T-helper 9 cell (primary cell): ENCODE measurements at regions not wholly inside any gene's neighbourhood (a gene's known extent, or its start where the extent isn't known, plus 50 kb on each side); places are given as distances from the start of the nearest gene placed in this dataset.
"Not testable (repeated sequence)": the region's sequence is repeated elsewhere in the genome, so short reads cannot be mapped to it uniquely, and the experiment has no call there.

ENCODE experiments used
- DNase-seq: peaks from one replicate; pipeline ENCODE4 v3.0.0-alpha.2; 2020

- no peak for DNase-seq
Observed at GRCh38 chr15:66968806-66969596, 96.4 kb upstream of the SMAD3 start.

- DNase-seq: not testable (repeated sequence)
Observed at GRCh38 chr15:66974131-66974530, 91.3 kb upstream of the SMAD3 start.

- DNase-seq: not testable (repeated sequence)
Observed at GRCh38 chr15:66976106-66976640, 89.2 kb upstream of the SMAD3 start.

GRCh38 chr15:66980326-66980725, 85.1 kb upstream of the SMAD3 start:
- DNase-seq: not testable (repeated sequence)

- no peak for DNase-seq
Observed at GRCh38 chr15:66981771-66982170, 83.6 kb upstream of the SMAD3 start.

- DNase-seq: no peak
Observed at GRCh38 chr15:66982250-66982649, 83.2 kb upstream of the SMAD3 start.

- DNase-seq: no peak
Observed at GRCh38 chr15:66982816-66983215, 82.6 kb upstream of the SMAD3 start.

- DNase-seq: no peak
Observed at GRCh38 chr15:66985653-66986052, 79.7 kb upstream of the SMAD3 start.

- DNase-seq: no peak
Observed at GRCh38 chr15:66986951-66987350, 78.5 kb upstream of the SMAD3 start.

- no peak for DNase-seq
Observed at GRCh38 chr15:66993090-66993489, 72.3 kb upstream of the SMAD3 start.

- no peak for DNase-seq
Observed at GRCh38 chr15:66993874-66994696, 71.3 kb upstream of the SMAD3 start.

GRCh38 chr15:66994927-66995656, 70.3 kb upstream of the SMAD3 start:
- DNase-seq: no peak

GRCh38 chr15:66996094-66996493, 69.3 kb upstream of the SMAD3 start:
- no peak for DNase-seq

- DNase-seq: no peak
Observed at GRCh38 chr15:66997212-66997611, 68.2 kb upstream of the SMAD3 start.

GRCh38 chr15:66998234-66998633, 67.2 kb upstream of the SMAD3 start:
- not testable (repeated sequence) for DNase-seq

- no peak for DNase-seq
Observed at GRCh38 chr15:66999046-66999968, 66.1 kb upstream of the SMAD3 start.

GRCh38 chr15:67000896-67001295, 64.5 kb upstream of the SMAD3 start:
- DNase-seq: no peak

- DNase-seq: no peak
Observed at GRCh38 chr15:67002368-67002767, 63.0 kb upstream of the SMAD3 start.

GRCh38 chr15:67003586-67003985, 61.8 kb upstream of the SMAD3 start:
- no peak for DNase-seq

- DNase-seq: no peak
Observed at GRCh38 chr15:67004142-67004541, 61.3 kb upstream of the SMAD3 start.

- no peak for DNase-seq
Observed at GRCh38 chr15:67005294-67005996, 60.0 kb upstream of the SMAD3 start.
